ELR (cell line): ENCODE measurements at regions not wholly inside any gene's neighbourhood (a gene's known extent, or its start where the extent isn't known, plus 50 kb on each side); places are given as distances from the start of the nearest gene placed in this dataset.
"Not testable (repeated sequence)": the region's sequence is repeated elsewhere in the genome, so short reads cannot be mapped to it uniquely, and the experiment has no call there.

Source experiments
- DNase-seq: peaks from one replicate; pipeline ENCODE4 v3.0.0-alpha.2; 2015; ENCODE audit warnings: low read depth

DNA sequence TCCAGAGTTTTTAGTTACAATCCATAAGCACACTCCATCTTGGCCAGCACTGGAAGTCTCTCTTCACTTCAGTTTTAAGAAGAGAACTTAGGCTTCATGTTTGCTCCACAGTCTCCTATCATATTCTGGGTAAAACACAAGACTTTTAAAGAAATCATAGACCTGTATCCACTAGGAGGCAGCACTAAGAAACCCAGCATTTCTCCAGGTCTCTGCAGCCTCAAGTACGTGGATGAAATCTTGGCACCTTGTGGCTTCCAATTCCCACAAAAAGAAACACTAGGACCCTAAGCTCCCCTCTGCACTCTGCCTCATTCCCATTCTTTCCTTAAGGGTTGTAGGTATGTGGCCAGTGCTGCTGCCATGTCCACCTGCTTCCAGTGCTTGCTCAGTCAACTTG lies 367.3 kb upstream of the CASK start:
- DNase-seq, result peak; percentile 0

DNA sequence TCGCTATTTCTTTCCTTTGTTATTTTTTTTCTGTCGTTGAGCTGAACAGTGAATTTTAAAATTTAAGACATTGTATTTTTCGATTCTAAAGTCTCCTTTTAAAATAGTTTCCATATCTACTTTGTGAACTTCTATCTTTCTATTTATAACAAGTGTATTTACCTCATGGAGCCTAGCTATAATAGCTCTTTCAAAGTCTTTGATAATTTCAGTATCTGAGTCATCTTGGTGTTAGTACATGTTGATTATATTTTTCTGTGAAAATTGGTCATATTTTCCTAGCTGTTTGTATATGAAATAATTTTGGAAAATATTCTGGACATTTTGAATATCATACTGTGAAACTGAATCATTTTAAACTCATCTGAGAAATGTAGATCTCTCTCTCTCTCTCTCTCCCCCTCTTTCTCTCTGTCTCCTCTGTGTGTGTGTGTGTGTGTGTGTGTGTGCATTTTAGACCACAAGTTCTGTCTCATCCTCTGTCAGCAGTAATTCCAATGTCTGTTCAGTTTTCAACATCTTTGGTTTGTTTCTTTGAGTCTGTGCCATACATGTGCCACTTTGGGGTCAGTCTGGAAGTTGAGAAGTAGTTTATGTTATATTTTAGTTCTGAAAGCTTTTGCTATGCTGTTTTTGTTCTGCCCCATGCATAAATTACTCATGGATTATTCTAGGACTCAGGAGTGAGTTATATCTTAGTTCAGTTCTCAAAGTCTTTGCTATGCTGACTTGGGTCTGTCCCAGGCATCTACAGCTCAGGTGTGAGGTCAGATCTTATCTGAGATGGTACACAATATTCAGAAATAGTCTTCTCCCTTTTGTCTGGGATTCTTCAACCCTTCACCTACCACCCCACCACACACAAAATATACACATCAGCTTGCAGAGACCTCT lies 366.4 kb upstream of the CASK start:
- no peak for DNase-seq

DNA sequence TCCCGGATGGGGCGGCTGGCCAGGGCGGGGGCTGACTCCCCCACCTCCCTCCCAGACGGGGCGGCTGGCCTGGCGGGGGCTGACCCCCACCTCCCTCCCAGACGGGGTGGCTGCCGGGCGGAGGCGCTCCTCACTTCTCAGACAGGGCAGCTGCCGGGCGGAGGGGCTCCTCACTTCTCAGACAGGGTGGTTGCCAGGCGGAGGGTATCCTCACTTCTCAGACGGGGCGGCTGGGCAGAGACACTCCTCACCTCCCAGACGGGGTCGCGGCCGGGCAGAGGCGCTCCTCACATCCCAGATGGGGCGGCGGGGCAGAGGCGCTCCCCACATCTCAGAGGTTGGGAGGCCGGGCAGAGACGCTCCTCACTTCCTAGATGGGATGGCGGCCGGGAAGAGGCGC lies 362.3 kb upstream of the CASK start:
- DNase-seq, result not testable (repeated sequence)

DNA sequence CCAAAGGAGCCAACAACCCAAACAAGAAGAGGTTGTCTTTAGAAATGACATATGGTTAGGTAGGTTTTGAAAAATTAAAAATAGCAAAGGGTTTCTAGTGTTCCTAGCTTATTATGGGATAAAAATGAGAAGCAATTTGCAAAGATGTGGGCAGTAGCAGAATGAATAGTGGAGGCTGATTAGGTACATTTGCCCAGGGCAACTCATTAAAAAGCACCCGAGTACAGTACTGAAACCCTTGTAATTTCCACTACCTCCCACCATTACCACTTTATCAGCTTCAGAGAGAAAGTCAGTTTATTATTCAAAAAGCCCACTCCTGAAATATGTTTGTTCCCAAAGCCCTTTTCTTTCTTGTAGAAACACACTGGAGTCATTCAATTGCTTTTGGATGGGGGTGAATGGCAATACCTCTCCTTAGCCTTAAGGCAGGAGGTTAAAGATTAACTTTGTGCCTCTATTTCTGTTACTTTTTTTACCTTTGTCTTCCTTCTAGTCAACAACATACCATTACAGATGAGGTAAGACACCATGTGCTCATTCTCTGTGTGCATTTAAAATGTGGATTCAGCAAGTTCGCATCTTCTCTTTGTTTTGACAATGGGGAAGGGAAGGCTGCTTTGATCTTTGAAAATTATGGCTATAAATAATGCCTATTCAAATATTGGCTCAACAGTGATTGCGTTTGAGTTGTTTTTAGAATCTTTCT lies 353.8 kb upstream of the CASK start:
- DNase-seq, result no peak

DNA sequence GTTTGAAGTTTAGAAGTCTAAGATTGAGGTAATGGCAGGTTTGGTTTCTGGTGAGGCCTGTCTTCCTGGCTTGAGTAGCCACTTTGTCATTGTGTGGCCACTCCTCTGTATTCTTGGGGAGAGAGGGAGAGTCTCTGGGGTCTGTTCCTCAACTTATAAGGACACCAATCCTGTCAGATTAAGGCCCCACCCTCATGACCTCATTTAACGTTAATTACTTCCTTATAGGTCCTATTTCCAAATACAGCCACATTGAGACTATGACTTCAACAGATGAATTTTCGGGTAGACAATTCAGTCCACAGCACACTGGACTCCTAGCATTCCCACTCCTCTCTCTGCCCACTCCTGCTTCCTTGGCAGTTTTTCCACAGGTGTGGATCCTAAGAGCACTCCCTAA lies 350.8 kb upstream of the CASK start:
- DNase-seq, result no peak

DNA sequence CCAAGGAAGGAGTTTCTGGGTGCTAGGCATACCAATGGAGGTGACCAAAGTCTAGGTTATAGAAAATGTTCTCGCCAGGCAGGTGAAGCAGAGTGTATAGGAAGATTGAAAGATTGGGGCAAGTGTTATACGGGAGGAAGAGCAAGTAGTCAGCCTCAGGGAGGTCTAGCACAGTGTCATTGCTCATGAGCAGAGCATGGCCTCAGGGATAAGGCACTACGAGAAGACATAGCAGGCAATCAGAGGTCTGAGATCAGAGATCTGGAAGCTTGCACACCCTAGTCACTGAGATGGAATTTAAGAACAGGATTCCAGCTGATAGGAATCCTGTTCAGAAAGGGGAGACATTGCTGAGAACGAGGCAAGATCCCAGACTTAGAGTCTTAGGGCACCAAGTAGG lies 350.0 kb upstream of the CASK start:
- DNase-seq, result no peak

DNA sequence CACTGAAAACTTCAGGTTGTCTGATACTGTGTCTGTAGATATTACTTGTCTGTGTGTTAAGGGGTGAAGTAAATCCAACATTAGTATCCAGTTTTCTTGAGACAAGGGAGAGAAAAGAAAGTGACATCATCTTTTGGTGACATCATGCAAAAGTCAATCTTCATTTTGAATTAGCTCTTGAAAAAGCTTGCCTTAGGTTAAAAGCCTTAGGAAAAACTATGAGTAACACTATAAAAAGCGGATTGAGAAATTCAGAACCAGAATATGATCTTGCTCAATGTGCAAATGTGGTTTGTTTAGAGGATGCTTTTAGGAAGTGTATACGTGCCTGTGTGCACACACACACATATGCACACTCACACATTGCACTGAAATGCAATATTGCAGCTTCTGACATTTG lies 345.8 kb upstream of the CASK start:
- DNase-seq, result no peak

DNA sequence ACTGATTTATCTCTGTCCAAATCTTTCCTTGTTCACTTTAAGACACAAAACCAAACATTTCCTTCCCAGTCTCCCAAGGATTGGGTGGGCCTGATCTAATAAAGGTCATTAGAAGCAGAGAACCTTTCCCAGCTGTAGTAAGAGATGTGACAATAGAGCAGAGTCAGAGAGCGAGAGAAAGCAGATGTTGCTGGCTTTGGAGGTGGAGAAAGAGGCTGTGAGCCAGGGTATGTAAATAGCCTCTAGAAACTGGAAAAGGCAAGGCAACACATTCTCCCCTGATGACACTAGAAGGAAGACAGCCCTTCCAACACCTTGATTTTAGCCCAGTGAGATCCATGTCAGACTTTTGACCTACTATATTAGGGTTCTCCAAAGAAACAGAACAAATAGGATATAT lies 337.5 kb upstream of the CASK start:
- no peak for DNase-seq

DNA sequence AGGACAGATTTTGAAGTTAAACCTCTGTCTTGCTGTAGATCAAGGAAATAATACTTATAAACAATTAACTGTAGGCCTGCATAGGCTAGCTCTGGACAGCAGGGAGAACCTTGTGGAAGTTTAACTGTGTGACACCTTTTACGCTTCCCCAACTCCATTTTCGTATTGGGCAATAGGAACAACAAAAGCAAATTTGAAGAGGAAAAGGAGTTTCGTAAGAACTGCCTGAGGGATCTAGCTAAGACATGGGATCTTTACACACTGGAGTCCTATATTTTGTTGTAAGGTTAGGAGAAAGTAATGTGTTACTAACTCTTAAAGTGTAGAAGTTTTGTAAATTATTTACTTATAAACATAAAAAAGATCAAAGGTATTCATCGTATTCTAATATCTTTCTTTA lies 324.9 kb upstream of the CASK start:
- no peak for DNase-seq

DNA sequence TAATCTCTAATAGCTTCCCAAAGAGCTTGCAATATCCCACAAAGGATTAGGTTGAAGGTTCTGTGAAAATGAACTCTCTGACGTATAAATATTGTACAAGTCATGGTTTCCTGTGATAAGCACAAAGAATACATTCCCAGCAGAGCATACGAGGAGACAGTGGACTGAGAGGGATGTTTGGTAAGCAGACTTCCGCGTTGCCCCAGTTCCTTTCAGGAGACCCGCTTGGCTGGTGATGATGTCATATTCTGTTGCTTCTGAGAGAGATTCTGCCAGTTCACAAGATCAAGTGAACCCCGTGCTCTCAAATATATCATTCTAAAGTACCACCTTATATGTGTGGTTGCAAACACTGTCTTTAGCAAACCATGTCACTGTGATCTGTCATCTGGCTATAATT lies 323.9 kb upstream of the CASK start:
- DNase-seq, result no peak

DNA sequence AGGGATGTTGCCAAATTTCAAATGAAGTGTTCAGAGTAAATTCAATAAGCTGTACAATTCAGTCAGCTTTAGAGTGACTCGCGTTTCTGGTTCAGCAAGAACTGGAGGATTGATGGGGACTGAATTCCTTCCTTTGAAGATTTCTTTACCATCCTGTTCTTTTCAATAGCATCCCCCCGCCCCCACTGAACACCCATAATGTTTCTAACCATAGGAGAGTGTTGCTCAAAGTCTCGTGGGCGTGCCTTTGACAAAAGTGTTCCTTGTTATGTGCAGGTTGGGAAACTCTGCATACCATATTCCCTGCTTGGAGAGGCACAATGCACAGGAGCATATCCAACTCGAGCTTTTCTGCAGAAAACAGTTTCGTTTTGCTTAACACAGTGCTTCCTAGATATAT lies 323.5 kb upstream of the CASK start:
- DNase-seq, result no peak

DNA sequence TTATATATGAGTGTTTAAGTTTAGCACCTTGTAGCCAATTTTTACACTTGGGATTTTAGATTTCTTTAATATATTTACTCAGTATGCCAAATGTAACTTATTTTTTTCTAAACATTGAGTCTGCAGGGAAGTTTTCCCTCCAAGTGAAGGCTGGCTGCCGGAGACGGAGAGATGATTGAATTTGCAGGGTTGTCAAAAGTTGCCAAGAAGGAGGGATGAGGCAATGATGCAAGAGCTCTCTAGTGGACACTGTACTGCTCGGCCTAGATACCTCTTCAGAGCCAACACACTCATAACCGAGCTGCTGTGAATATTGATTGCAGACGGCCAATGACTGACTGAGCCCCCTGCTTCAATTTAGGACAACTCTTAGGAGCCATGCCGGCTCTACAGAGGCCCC lies 318.6 kb upstream of the CASK start:
- DNase-seq, result no peak

DNA sequence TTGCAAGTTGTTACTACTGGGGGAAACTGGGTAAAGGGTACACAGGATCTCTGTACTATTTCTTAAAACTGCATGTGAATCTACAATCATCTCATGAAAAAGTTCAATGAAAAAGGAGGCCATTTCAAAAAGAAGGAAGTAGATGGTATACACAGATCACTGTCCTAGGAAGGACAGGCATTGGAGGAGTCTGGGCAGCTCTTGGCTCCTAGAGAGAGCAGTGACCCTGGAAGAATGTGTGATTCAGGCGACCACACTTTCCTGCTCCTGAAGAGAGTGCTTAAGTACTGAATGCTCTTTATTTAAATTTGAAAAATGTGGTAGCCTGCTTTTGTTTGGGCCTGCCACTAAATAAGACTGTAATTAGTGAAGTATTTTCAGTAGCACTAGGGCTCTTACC lies 318.1 kb upstream of the CASK start:
- DNase-seq, result no peak

DNA sequence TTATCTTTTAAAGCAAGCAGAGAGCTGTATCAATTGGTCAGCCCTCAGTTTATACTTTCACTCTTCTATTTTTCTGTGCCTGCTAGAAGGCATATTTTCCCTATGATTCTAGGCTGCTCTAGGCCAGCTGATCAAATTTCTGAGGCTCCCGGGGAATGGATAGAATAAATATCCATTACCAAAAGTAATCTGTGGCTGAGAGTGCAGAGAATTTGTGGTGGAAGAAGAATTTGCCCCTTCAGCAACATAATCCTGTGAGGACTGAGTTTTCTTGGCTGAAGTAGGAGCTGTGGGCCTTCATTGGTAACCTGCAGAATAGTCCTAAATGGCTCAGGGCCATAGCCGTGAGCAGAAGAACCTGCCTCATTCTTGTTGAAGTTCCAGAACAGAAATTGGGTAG lies 314.6 kb upstream of the CASK start:
- no peak for DNase-seq

DNA sequence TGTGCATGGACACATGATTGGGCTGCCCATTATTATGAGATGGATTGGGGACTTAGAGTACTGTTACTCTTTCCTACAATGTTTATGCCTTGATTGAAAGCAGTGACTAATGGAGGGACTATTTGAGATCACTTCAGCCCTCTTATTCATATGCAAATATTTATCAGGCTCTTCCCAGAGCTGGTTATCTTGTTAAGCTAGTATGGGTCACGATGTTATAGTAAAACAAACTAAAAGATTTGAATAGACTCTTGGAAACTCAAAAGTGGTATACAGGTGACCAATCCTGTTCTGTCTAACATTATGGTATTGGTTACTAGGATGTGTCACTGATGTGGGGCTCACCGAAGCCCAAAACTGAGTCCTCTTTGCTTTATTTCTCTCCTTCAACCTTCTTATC lies 306.2 kb upstream of the CASK start:
- no peak for DNase-seq

DNA sequence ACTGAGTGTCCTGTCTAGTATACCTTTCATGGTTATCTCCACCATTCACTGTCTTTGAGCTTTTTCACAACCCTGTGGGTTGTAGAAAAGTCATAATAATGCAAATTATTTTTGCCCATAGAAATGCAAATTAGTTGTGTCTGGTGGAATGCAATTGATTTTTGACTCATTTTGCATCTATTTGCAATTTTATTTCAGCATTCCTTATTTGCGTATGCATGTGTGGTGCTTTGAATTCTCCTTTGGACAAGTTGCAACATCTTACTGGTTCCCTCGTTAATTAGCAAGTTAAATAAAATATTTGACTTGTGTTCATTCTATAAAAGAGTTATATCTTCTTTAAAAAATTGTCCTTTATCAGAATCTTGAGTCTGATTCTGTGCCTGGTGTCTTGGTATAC lies 297.3 kb upstream of the CASK start:
- no peak for DNase-seq

DNA sequence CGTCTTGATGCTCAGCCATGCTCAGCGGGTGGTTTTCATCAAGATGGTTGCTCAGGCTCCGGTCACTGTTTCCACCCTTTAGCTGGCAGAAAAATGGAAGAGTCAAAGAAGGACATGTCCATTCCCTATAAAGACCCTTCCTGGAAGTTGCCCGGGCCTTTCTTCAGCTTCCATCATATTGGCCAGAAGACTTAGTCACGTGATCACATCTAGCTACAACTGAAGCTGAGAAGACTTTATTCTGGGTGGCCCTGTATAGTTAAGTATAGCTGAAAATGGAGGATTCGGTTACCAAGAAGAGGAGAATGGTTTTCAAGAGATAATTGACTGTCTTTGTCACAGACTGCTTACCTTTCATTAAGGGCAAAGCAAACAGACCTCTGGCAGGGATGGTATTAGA lies 296.7 kb upstream of the CASK start:
- no peak for DNase-seq

DNA sequence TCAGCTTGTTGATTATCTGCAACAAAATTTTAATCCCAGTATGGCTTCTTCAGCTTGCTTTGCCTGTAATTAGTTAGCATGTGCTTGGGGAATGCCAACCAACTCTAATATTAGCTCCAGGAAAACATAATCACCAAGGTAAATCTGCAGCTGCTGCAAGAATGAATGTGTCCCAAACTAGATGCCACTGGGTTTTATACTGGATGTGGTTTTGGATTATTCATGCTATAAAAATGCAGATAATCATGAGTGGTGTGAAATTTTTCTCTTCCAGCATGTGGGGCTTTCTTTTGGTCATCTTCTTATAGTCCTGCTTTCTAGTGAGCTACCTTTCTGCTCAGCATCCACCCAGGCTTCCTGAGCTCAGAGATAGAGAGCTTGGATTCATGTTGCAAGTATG lies 295.9 kb upstream of the CASK start:
- peak; percentile 1 for DNase-seq

DNA sequence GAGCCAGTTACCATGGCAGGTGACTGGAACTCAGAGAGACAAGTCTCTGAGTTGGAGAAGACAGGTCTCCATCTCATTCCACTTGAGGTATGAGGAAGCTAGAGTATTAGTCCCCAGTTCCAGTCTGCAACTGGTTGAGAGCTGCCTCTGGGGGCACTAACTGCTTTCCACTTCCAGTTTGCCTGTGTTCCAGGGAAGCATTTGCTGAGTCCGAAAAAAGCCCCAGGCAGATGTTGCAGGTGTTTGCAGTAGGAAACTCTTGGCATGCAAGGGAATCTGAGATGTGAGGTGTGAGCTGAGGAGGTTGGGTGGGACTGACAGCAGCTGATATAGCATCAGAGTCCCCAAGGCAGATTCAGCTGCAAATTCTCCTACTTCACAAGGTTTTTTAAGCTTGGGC lies 272.2 kb upstream of the CASK start:
- no peak for DNase-seq

DNA sequence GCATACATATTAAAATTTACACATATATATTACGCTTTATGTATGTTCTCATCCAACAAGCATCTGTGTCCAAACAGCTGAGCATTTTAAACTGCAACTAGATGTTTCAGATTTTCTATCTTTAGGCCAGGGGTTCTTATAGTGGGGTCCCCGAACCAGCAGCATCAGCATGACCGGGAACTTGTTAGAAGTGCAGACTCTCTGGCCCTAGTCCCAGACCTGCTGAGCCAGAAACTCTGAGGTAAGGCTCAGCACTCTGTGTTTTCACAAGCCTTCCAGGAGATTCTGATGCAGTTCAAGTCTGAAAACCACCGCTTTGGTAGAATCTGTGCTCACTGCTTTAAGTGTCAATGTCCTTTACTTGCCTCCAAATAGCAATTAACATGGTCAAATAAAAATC lies 266.2 kb upstream of the CASK start:
- DNase-seq, result no peak

DNA sequence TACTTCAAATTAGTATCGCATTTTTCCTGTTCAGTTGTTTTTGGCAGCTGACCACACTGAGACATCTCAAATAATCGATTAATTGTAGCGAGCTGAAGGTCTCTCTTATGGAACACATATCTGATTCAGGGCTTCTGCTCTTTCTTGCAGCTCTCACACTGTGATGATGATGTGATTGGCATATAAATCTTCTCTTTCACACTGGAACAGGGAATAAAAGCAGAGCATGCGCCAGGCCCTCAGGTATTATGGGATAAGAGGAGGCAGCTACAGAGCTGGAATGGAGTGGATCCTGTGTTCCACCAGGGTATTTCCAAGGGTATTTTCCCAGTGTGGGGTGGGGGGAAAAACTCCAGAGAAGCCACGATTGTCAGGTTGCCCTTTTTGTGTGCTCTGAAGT lies 265.4 kb upstream of the CASK start:
- DNase-seq, result no peak

DNA sequence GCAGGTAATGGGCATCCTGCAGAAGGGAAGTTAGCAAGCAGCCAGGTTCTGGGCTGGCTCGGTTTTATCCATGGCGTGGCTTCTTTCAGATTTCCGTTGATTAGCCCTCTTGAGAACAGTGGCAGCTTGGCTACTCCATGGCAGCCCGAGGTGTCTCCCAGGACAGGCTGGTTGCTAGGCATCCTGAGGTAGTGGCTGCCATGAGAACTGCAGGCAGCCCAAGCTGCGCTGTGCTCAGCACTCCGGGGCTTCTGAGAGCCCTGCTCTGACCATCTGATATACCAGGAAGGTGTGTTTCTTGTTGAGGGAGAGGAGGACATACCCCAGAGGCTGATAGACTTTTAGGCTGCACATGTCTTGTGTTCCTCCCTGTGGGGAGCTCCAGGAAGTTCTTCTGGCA lies 253.4 kb upstream of the CASK start:
- DNase-seq, result no peak

DNA sequence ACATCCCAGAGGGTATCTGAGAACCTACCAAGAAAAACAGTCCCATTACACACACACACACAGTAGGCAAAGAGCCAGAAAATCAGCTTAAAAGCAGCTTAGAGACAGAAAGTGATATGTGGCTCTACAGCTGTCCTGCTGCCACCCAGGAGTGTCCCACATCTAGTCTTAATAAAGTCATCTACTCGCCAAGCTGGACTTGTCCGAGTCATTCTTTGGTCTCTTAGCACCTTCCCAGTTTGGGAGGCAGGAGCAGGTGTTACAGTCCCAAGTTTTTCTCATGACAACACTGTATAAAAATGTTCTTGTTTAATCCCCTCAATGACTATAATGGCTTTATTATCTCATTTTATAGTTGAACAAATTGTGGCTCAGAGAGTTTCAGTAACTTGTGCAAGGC lies 252.5 kb upstream of the CASK start:
- no peak for DNase-seq

DNA sequence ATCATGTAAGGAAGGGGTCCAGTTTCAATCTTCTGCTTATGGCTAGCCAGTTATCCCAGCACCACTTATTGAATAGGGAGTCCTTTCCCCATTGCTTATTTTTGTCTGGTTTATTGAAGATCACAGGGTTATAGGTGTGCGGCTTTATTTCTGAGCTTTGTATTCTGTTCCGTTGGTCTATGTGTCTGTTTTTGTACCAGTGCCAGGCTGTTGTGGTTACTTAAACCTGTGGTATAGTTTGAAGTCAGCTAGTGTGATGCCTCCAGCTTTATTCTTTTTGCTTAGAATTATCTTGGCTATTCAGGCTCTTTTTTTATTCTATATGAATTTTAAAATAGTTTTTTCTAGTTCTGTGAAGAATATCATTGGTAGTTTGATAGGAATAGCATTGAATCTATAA lies 234.6 kb upstream of the CASK start:
- not testable (repeated sequence) for DNase-seq
